CD4-positive, alpha-beta T cell treated with Interleukin-4 for 4 hours (primary cell): ENCODE measurements at regions not wholly inside any gene's neighbourhood (a gene's known extent, or its start where the extent isn't known, plus 50 kb on each side); places are given as distances from the start of the nearest gene placed in this dataset.

Source experiments
- DNase-seq: peaks from one replicate; pipeline ENCODE4 v3.0.0-alpha.2; 2020

GRCh38 chr15:31557899-31558298, 231.3 kb downstream of the KLF13 start:
- no peak for DNase-seq

- no peak for DNase-seq
Observed at GRCh38 chr15:31558840-31559239, 232.2 kb downstream of the KLF13 start.

- no peak for DNase-seq
Observed at GRCh38 chr15:31559786-31560185, 233.2 kb downstream of the KLF13 start.

GRCh38 chr15:31560643-31561042, 234.0 kb downstream of the KLF13 start:
- DNase-seq, result no peak

- no peak for DNase-seq
Observed at GRCh38 chr15:31561156-31561555, 234.5 kb downstream of the KLF13 start.

- no peak for DNase-seq
Observed at GRCh38 chr15:31563001-31563400, 236.4 kb downstream of the KLF13 start.

DNA sequence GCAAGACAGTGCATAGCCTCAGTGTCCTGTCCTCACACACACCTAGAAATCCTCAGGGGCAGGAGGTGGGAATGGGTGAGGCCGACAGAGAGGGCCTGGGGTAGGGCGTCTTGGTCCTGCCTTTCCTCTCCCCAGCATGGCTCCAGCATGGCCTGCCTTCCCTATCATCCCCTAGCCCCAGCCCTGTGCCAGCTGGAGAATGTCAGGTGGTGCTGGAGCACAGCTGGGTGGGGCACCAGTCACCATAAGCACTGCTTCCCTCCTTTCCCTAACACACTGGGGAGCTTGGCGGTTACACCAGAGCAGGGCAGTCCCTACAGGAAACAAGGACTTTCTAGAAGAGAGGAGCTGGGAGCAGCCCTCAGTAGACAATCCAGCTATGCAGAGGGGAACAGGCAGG, 236.8 kb downstream of the KLF13 start:
- no peak for DNase-seq

DNA sequence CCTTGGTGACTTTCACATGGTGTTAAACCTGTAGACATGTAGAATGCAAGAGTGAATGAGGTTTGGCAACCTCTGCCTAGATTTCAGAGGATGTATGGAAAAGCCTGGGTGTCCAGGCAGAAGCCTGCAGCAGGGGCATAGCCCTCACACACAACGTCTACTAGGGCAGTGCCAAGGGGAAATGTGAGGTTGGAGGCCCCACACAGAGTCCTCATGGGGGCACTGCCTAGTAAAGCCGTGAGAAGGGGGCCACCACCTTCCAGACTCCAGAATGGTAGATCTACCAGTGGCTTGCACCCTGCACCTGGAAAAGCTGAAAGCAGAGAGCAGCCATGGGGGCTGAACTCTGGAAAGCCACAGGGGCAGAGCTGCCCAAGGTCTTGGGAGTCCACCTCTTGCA, 241.2 kb downstream of the KLF13 start:
- DNase-seq, result no peak

DNA sequence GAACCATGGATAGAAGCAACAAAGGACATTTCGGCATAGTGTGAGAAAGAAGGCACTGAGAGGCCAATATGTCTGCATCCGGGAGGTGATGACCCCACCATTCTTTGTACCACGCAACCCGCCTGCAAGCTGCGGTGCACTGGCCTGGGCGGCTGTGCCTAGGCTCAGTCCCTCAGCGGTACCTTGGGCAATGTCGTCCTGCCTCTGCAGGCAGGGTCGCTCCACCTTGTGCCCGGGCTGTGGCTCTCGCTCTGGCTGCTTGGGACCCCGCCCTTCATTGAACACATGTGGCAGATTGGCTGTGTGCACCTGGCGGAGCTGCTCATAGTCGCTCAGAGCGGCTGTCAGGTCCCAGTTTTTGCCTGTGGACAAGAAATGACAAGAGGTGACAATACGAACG, 243.2 kb downstream of the KLF13 start:
- DNase-seq, result no peak

- DNase-seq, result no peak
Observed at GRCh38 chr15:31570591-31570990, 244.0 kb downstream of the KLF13 start.

DNA sequence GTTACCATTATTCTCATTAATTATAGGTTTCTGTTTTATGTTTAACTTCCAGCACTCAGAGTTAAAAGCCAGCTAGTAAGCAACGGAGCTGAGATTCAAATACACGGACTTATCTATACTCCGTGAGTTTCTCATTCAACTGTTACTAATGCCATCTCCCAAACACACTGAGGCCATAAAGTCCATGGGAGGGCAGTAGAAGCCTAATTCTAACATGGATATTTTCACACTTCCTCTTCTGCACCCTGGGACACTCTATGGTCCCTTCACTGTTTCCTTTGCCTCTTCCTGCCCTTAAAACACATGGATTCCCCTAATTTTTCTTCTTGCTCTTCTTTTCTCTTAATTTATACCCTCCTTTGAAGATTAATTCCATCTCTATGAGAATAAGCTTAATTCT, 245.0 kb downstream of the KLF13 start:
- DNase-seq, result no peak

DNA sequence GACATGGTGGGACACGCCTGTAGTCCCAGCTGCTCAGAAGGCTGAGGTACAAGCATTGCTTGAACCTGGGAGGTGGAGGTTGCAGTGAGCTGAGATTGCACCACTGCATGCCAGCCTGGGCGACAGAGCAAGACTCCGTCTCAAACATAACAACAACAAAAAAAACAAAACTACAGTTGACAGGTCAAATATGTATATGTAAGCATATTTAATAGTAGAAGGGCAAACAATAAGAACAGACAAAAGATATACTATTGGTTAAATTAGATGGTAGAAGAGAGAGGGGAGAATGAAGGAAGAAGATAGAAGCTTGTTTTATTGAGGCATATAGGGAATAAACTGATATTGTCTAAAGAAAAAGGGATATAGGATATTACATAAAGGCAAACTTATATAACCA, 247.1 kb downstream of the KLF13 start:
- DNase-seq, result no peak

DNA sequence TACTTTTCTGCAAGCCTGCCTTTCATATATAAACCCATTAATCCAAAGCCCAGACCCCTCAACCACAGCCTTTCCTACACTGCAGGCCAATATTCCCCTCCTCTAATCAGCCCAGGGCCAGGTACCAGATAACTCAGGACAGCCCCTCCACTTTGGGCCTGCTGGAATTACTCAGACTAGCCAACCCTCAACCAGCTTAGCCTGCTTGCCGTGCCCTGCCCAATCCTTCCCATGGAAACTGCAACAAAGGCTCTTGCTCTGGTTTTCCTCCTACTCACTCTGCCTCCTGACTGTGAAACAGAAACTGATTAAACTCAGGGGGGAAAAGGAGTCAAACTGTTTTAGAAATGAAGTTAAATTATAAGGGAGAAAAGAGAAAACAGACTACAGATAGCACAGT, 248.1 kb downstream of the KLF13 start:
- DNase-seq, result no peak

GRCh38 chr15:31577108-31577507, 250.5 kb downstream of the KLF13 start:
- no peak for DNase-seq

DNA sequence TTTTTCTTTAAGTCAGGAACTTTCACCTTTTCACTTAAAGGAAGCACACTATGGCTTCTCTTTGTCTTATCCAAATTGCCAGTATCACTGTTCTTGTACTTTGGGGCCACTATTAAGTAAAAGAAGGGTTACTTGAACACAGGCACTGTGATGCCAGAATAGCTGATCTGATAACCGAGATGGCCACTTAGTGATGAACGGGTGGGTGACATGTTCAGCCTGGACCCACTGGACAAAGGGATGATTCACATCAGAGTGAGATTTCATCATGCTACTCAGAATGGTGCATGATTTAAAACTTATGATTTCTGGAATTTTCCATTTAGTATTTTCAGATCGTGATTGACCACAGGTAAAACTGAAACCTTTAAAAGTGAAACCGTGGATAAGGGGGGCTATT, 252.6 kb downstream of the KLF13 start:
- DNase-seq, result no peak

DNA sequence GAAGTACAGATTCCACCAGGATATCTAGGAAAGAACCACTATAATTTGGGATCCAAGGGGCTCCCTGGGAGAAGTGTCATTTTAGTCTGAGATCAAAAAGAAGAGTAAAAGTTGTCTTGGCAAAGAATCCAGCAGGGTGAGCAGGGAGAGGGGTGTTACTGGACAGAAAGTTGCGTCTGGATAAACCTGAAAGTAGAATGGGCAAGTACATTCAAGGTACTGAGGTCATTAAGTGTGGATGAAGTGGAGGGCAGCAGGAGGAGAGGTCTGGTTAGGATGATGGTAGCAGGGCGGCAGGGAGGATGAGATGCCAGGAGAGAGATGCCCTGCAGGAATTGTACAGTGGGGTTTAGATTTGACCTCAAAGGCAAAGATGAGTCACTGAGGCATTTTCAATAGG, 253.3 kb downstream of the KLF13 start:
- DNase-seq, result no peak

GRCh38 chr15:31584195-31584594, 257.6 kb downstream of the KLF13 start:
- no peak for DNase-seq

DNA sequence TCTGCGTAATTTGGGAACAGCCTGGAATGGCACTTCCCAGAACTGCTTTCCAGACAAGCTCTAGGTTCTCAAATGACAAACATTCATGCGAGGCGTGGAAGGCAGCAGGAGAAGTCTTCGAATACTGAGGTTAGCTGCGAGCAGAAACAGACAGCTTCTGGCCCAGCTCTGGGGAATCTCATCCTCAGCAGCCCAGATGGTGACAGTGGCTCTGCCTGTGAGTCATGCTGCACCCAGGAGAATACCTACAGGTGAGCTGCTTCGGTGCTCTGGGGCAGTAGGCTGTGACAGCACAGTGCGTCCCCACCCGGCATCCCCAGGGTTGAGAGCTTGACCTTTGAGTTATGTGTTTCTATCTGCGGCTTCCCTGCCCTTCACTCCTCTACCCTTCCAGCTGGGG, 258.6 kb downstream of the KLF13 start:
- no peak for DNase-seq

GRCh38 chr15:31586841-31587240, 260.2 kb downstream of the KLF13 start:
- no peak for DNase-seq

DNA sequence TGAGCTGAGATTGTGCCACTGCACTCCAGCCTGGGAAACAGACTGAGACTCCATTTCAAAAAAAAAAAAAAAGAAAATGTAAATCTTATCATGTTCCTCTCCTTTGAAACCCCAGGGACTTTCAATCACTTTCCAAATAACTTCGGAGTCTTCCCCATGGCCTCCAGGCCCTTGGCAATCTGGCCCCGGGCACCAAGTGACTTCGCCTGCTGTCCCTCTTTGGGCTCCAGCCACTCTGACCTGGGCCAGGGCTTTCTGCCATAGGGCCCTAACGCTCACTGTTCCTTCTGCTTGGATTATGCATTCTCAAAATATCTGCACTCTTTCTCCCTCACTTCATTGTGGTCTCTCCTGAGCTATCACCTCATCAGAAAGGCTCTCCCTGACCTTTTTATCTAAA, 260.9 kb downstream of the KLF13 start:
- DNase-seq, result no peak

- no peak for DNase-seq
Observed at GRCh38 chr15:31590609-31591008, 264.0 kb downstream of the KLF13 start.

- DNase-seq, result no peak
Observed at GRCh38 chr15:31591908-31592307, 265.3 kb downstream of the KLF13 start.

- DNase-seq, result no peak
Observed at GRCh38 chr15:31597466-31597865, 270.8 kb downstream of the KLF13 start.

DNA sequence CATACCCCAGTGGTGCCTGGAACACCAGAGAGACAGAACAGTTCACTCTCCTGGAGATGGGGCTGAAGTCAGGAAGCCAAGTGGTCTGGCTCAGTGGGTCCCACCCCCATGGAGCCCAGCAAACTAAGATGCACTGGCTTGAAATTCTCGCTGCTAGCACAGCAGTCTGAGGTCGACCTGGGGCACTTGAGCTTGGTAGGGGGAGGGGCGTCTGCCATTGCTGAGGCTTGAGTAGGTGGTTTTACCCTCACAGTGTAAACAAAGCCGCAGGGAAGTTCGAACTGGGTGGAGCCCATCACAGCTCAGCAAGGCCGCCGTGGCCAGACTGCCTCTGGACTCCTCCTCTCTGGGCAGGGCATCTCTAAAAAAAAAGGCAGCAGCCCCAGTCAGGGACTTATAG, 272.0 kb downstream of the KLF13 start:
- no peak for DNase-seq

DNA sequence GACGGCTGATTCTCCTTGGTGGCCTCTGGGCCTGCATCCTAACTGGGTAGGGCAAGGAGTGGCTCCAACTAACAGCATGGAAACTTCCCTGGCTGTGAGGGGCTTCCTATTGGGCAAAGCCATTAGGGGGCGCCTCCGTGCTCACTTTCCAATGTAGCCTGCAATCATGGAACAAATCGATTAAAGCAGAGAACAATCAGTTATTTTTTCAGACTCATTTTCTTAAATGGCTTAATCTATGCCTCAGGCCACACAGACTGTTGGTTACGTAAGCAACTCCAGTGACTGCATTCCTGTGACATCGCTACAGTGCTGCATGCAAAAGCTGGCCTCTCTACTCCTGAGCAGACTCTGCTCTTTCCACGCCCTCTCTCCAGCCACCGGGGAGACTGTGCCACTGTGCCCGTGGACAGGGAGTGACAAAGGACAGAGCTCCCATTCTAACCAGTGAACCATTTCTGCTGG, 278.9 kb downstream of the KLF13 start:
- DNase-seq, result no peak

- no peak for DNase-seq
Observed at GRCh38 chr15:31606194-31606669, 279.6 kb downstream of the KLF13 start.
